GM12878 (cell line): ENCODE measurements at regions not wholly inside any gene's neighbourhood (a gene's known extent, or its start where the extent isn't known, plus 50 kb on each side); places are given as distances from the start of the nearest gene placed in this dataset.

Experiments used
- ATAC-seq: fragments of 200-7000 bp; cut with Tn5 transposase; 3 replicates; pipeline ENCODE4 v1.9.1; 2020; ENCODE audit warnings: mild to moderate bottlenecking, moderate library complexity
- BruUV-seq: library from RNA; stranded (reverse); fragments of 400-500 nt; replicated peaks from 2 replicates; lab custom pipeline; 2021; lab: Mats Ljungman, UMichigan
- CTCF ChIA-PET: fragments of 300-600 bp; sonication (Branson Sonifier 250); formaldehyde crosslinking; extraction: SDS; loops from one replicate; lab custom pipeline; 2021; ENCODE audit warnings: inconsistent platforms; lab: Yijun Ruan, JAX
- POLR2A ChIA-PET: fragments of 350-600 bp; formaldehyde crosslinking; extraction: SDS; loops from one replicate; lab custom pipeline; 2021; ENCODE audit warnings: inconsistent platforms; lab: Charles Lee
- RAD21 ChIA-PET: fragments of 300-600 bp; sonication (Branson Sonifier 250); formaldehyde crosslinking; loops from one replicate; lab custom pipeline; 2023; ENCODE audit warnings: antibody characterized with exemption; ENCODE audit not compliant: unreplicated experiment; lab: Charles Lee
- SMC1A ChIA-PET: fragments of 300-600 bp; sonication (Branson Sonifier 250); formaldehyde crosslinking; loops from one replicate; lab custom pipeline; 2023; ENCODE audit not compliant: unreplicated experiment, uncharacterized antibody; lab: Charles Lee
- DNase-seq: peaks from one replicate; pipeline ENCODE4 v3.0.0-alpha.2; 2011; ENCODE audit warnings: low read depth, low spot score
- FAIRE-seq: peaks from 3 replicates; lab custom pipeline; 2011; peaks lifted over from hg19 to GRCh38; lab: Jason Lieb, UNC
- H2AFZ ChIP-seq: 2 replicates; pipeline ENCODE4 v1.6.0; 2011; ENCODE audit warnings: low read depth, low read length, control low read depth; ENCODE audit not compliant: control insufficient read depth
- H3K27ac ChIP-seq: 2 replicates; pipeline ENCODE4 v1.5.1; 2011; ENCODE audit warnings: control low read depth; ENCODE audit not compliant: control insufficient read depth, insufficient read depth
- H3K27me3 ChIP-seq, 2 experiments: replicated peaks in 1 of 2; 2 replicates each; pipeline versions ENCODE4 v1.6.0 to v1.6.1; 2011; ENCODE audit warnings: low read length in 1 of 2; ENCODE audit not compliant: control insufficient read depth in 2 of 2, insufficient read depth in 2 of 2
- H3K36me3 ChIP-seq, 2 experiments: 2 replicates each; pipeline ENCODE4 v1.5.1; 2011; ENCODE audit warnings: low read length in 1 of 2; ENCODE audit not compliant: control insufficient read depth in 2 of 2, insufficient read depth in 2 of 2
- H3K4me1 ChIP-seq: 2 replicates; pipeline ENCODE4 v1.6.1; 2011; ENCODE audit warnings: mild to moderate bottlenecking, low read length, moderate library complexity, mixed read lengths; ENCODE audit not compliant: control insufficient read depth, insufficient read depth
- H3K4me2 ChIP-seq: 2 replicates; pipeline ENCODE4 v1.6.0; 2011; ENCODE audit warnings: control low read depth; ENCODE audit not compliant: control insufficient read depth, insufficient read depth
- H3K4me3 ChIP-seq: fragments of 200-600 bp; sonication (generic); 2 replicates; pipeline ENCODE4 v1.5.1; 2016
- H3K79me2 ChIP-seq: 2 replicates; pipeline ENCODE4 v1.6.0; 2011; ENCODE audit warnings: low read length; ENCODE audit not compliant: control insufficient read depth, insufficient read depth
- H3K9ac ChIP-seq: 2 replicates; pipeline ENCODE4 v1.8.0; 2011; ENCODE audit warnings: low read length, control low read depth, mixed read lengths; ENCODE audit not compliant: control insufficient read depth, insufficient read depth
- H3K9me3 ChIP-seq: replicated peaks from 3 replicates; pipeline ENCODE4 v1.5.1; 2011; ENCODE audit warnings: mild to moderate bottlenecking, low read length; ENCODE audit not compliant: control insufficient read depth, insufficient read depth
- H4K20me1 ChIP-seq: 2 replicates; pipeline ENCODE4 v1.6.0; 2011; ENCODE audit not compliant: control insufficient read depth, insufficient read depth
- TCF12 ChIP-seq: IDR thresholded peaks from 2 replicates; pipeline ENCODE4 v1.6.1; 2011; ENCODE audit warnings: low read depth, mild to moderate bottlenecking, low read length
- WGBS: methylation state at CpG from one replicate; pipeline ENCODE4 v1.1.6; 2016; ENCODE audit warnings: low lambda C conversion rate; ENCODE audit not compliant: insufficient replicate concordance, insufficient coverage; ENCODE audit errors: missing lambda C conversion rate; 5-methylcytosine and 5-hydroxymethylcytosine counted together
- in situ Hi-C: fragments of 300-500 bp; cut with MboI; formaldehyde crosslinking; loops from 9 replicates; pipeline ENCODE4 v1.14.3; 2018; ENCODE audit warnings: mixed read lengths
- intact Hi-C: fragments of 100-400 bp; cut with micrococcal nuclease; formaldehyde crosslinking; loops from one replicate; pipeline ENCODE4 v1.14.2; 2022; ENCODE audit not compliant: unreplicated experiment
- TF ChIP-seq, protein P1 (sequence below): fragments of 450-650 bp; IDR thresholded peaks from 2 replicates; pipeline ENCODE4 v1.6.1; 2017; ENCODE audit warnings: antibody characterized with exemption, mild to moderate bottlenecking, moderate library complexity
- TF ChIP-seq, protein P2 (sequence below): IDR thresholded peaks from 2 replicates; pipeline ENCODE4 v1.6.1; 2011; ENCODE audit warnings: low read depth, mild to moderate bottlenecking, low read length, moderate library complexity, borderline replicate concordance; ENCODE audit errors: extremely low read depth
- TF ChIP-seq, protein P3 (sequence below): IDR thresholded peaks from 2 replicates; pipeline ENCODE4 v1.6.1; 2011; ENCODE audit warnings: mild to moderate bottlenecking, low read depth, low read length, moderate library complexity; ENCODE audit not compliant: insufficient replicate concordance

DNA sequence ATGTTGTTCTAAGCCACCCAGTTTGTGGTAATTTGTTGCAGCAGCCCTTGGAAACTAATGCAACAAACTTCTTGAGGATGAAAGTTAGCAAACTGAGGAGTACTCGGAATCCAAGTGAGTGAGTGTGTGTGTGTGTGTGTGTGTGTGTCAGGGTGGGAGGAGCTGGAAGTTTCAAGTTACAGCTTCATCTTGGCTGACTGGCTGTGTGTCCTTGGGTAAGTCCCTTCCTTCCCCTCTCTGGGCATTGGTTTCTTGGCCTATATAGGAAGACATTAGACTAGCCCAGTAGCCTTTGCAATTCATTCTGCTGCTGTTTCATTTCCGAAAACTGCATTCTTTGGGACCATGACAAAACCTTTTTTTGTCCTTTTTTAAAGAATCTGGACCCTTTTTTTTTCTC, 157.2 kb downstream of the MELK start:
- ATAC-seq (peak; percentile 54), FAIRE-seq (peak; percentile 44), DNase-seq (no peak)
- H3K9ac ChIP-seq, result no peak overlapping the region
- in situ Hi-C loops, result loop anchor here (25.0 kb wide), 1 partner anchor 318 kb away; the partner anchor contains the start of gene RNF38
- intact Hi-C loops, result loop anchor here (1.0 to 10.0 kb wide), 4 partner anchors 97 to 483 kb away; no protein-coding TSS in a partner anchor
- 79% methylated on average over 2 of the region's 2 CpGs for WGBS
- H3K27ac ChIP-seq, result no peak overlapping the region
- no peaks in the 10 kb centered on the region for H3K27me3 ChIP-seq
- RAD21 ChIA-PET, result interaction anchor here (2.4 to 4.0 kb wide), 2 partner anchors 97 to 322 kb away, joined by 7 to 35 read pairs; no protein-coding TSS in a partner anchor
- no peak overlapping the region for H3K4me2 ChIP-seq
- H3K36me3 ChIP-seq, result no peaks in the 10 kb centered on the region
- no peaks in the 10 kb centered on the region for H3K9me3 ChIP-seq
- SMC1A ChIA-PET, result interaction anchor here (0.9 to 2.1 kb wide), 6 partner anchors 15 to 323 kb away, joined by 3 to 37 read pairs (median 4); no protein-coding TSS in a partner anchor
- H4K20me1 ChIP-seq, result no peaks in the 10 kb centered on the region
- H3K4me3 ChIP-seq, result no peak overlapping the region
- POLR2A ChIA-PET, result interaction anchor here (0.6 kb wide), 1 partner anchor 552 kb away, joined by 4 read pairs; no protein-coding TSS in a partner anchor
- CTCF ChIA-PET, result interaction anchor here (0.7 to 3.0 kb wide), 10 partner anchors 10 to 630 kb away, joined by 3 to 63 read pairs (median 4); no protein-coding TSS in a partner anchor
- BruUV-seq, result no TSS peak
- H3K79me2 ChIP-seq, result no peaks in the 10 kb centered on the region
- TF ChIP-seq, protein P1, sequence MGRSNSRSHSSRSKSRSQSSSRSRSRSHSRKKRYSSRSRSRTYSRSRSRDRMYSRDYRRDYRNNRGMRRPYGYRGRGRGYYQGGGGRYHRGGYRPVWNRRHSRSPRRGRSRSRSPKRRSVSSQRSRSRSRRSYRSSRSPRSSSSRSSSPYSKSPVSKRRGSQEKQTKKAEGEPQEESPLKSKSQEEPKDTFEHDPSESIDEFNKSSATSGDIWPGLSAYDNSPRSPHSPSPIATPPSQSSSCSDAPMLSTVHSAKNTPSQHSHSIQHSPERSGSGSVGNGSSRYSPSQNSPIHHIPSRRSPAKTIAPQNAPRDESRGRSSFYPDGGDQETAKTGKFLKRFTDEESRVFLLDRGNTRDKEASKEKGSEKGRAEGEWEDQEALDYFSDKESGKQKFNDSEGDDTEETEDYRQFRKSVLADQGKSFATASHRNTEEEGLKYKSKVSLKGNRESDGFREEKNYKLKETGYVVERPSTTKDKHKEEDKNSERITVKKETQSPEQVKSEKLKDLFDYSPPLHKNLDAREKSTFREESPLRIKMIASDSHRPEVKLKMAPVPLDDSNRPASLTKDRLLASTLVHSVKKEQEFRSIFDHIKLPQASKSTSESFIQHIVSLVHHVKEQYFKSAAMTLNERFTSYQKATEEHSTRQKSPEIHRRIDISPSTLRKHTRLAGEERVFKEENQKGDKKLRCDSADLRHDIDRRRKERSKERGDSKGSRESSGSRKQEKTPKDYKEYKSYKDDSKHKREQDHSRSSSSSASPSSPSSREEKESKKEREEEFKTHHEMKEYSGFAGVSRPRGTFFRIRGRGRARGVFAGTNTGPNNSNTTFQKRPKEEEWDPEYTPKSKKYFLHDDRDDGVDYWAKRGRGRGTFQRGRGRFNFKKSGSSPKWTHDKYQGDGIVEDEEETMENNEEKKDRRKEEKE, result no peak
- TF ChIP-seq, protein P2, sequence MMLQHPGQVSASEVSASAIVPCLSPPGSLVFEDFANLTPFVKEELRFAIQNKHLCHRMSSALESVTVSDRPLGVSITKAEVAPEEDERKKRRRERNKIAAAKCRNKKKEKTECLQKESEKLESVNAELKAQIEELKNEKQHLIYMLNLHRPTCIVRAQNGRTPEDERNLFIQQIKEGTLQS, result no peak
- TF ChIP-seq, protein P3, sequence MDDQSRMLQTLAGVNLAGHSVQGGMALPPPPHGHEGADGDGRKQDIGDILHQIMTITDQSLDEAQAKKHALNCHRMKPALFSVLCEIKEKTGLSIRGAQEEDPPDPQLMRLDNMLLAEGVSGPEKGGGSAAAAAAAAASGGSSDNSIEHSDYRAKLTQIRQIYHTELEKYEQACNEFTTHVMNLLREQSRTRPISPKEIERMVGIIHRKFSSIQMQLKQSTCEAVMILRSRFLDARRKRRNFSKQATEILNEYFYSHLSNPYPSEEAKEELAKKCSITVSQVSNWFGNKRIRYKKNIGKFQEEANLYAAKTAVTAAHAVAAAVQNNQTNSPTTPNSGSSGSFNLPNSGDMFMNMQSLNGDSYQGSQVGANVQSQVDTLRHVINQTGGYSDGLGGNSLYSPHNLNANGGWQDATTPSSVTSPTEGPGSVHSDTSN, result no peak
- no peak for TF ChIP-seq TCF12
- H2AFZ ChIP-seq, result peak overlapping the region; percentile 34; the same call in 1 of the 2 replicates
- peaks cover 6% of the 10 kb centered on the region for H3K4me1 ChIP-seq
